ENCODE measurements at regions not wholly inside any gene's neighbourhood (a gene's known extent, or its start where the extent isn't known, plus 50 kb on each side); places are given as distances from the start of the nearest gene placed in this dataset.

- intact Hi-C loops (cut with micrococcal nuclease; ENCODE audit: unreplicated experiment): no loop called here
- Histone ChIP-seq H3K36me3 (ENCODE audit: control insufficient read depth, insufficient read depth, low read length) (no peaks in the 10 kb centered on the region), H3K4me1 (ENCODE audit: control insufficient read depth, insufficient read depth, low read length) (no peaks in the 10 kb centered on the region), H3K27ac (ENCODE audit: low read length) (no peak overlapping the region), H3K27me3 (ENCODE audit: control insufficient read depth, insufficient read depth, low read length) (no peaks in the 10 kb centered on the region), H3K4me3 (ENCODE audit: low read depth in 2 of 2, low read length in 2 of 2) (no peak overlapping the region), H3K9me3 (ENCODE audit: control insufficient read depth, insufficient read depth, low read depth, low read length) (no peaks in the 10 kb centered on the region)
- BruUV-seq (replicated peaks): no TSS peak
- no peak for ATAC-seq
- DNase-seq (ENCODE audit: low read depth, low spot score): no peak
- ChIA-PET POLR2A (no interaction called here), CTCF (no interaction called here)
- TF ChIP-seq CTCF (IDR thresholded peaks at IDR 0.05) (no peak), SIN3A (IDR thresholded peaks at IDR 0.05; ENCODE audit: borderline replicate concordance, insufficient read depth, low read depth, low read length) (no peak), REST (IDR thresholded peaks at IDR 0.05; ENCODE audit: insufficient read depth in 1 of 2, low read depth in 2 of 2, low read length in 1 of 2) (no peak), POLR2AphosphoS5 (IDR thresholded peaks at IDR 0.05; ENCODE audit: low read depth, low read length) (no peak), TCF7L2 (IDR thresholded peaks at IDR 0.05; ENCODE audit: low read depth, low read length) (no peak)
- in situ Hi-C loops (cut with HindIII; ENCODE audit: low pct_unique_long_range_greater_than_20kb, low sequenced_read_pairs): no loop called here
Observed at GRCh38 chr3:923161-923910, 169.5 kb upstream of the CNTN6 start.

- no peaks in the 10 kb centered on the region for H3K9me3 ChIP-seq (ENCODE audit: control insufficient read depth, insufficient read depth, low read depth, low read length)
- POLR2A ChIA-PET: no interaction called here
- TF ChIP-seq SIN3A (IDR thresholded peaks at IDR 0.05; ENCODE audit: borderline replicate concordance, insufficient read depth, low read depth, low read length) (no peak), POLR2AphosphoS5 (IDR thresholded peaks at IDR 0.05; ENCODE audit: low read depth, low read length) (no peak), REST (IDR thresholded peaks at IDR 0.05; ENCODE audit: insufficient read depth in 1 of 2, low read depth in 2 of 2, low read length in 1 of 2) (no peak), CTCF (IDR thresholded peaks at IDR 0.05) (no peak), TCF7L2 (IDR thresholded peaks at IDR 0.05; ENCODE audit: low read depth, low read length) (no peak)
- H3K27ac ChIP-seq (ENCODE audit: low read length): no peak overlapping the region
- intact Hi-C loops (cut with micrococcal nuclease; ENCODE audit: unreplicated experiment): no loop called here
- H3K27me3 ChIP-seq (ENCODE audit: control insufficient read depth, insufficient read depth, low read length): no peaks in the 10 kb centered on the region
- CTCF ChIA-PET: no interaction called here
- H3K4me1 ChIP-seq (ENCODE audit: control insufficient read depth, insufficient read depth, low read length): no peaks in the 10 kb centered on the region
- in situ Hi-C loops (cut with HindIII; ENCODE audit: low pct_unique_long_range_greater_than_20kb, low sequenced_read_pairs): no loop called here
- BruUV-seq (replicated peaks): no TSS peak
- ATAC-seq: no peak
- H3K4me3 ChIP-seq (ENCODE audit: low read depth in 2 of 2, low read length in 2 of 2): no peak overlapping the region
- DNase-seq (ENCODE audit: low read depth, low spot score): no peak
- no peaks in the 10 kb centered on the region for H3K36me3 ChIP-seq (ENCODE audit: control insufficient read depth, insufficient read depth, low read length)
Observed at GRCh38 chr3:930866-931265, 162.0 kb upstream of the CNTN6 start.
